ENCODE measurements at regions not wholly inside any gene's neighbourhood (a gene's known extent, or its start where the extent isn't known, plus 50 kb on each side); places are given as distances from the start of the nearest gene placed in this dataset.

GRCh38 chr15:35195649-35196048 is 110.6 kb upstream of the NANOGP8 start:
- Histone ChIP-seq H3K27me3 (ENCODE audit: control insufficient read depth, insufficient read depth, low read length) (no peaks in the 10 kb centered on the region), H4K20me1 (ENCODE audit: control insufficient read depth, extremely low read depth, insufficient read depth, low read length) (no peaks in the 10 kb centered on the region), H3K79me2 (ENCODE audit: control insufficient read depth, insufficient read depth, low read length) (no peaks in the 10 kb centered on the region), H2AFZ (ENCODE audit: low read length) (no peak overlapping the region), H3K4me1 (ENCODE audit: control insufficient read depth, extremely low read depth, insufficient read depth, low read length) (no peaks in the 10 kb centered on the region), H3K27ac (ENCODE audit: insufficient read depth, low read length) (no peak overlapping the region), H3K9ac (ENCODE audit: insufficient read depth, low read length) (no peak overlapping the region), H3K9me3 (ENCODE audit: control insufficient read depth, insufficient read depth, low read depth, low read length) (no peaks in the 10 kb centered on the region), H3K36me3 (ENCODE audit: control insufficient read depth, insufficient read depth, low read length) (no peaks in the 10 kb centered on the region), H3K4me3 (replicated peaks in 1 of 4; ENCODE audit: control extremely low read depth in 1 of 4, insufficient read depth in 1 of 4, low read depth in 3 of 4, low read length in 4 of 4) (no peak overlapping the region), H3K4me2 (ENCODE audit: extremely low read depth, insufficient read depth, low read length) (no peak overlapping the region)
- TF ChIP-seq CTCF (conservative IDR thresholded peaks at IDR 0.05 in 1 of 2, IDR thresholded peaks at IDR 0.05 in 1 of 2; ENCODE audit: low read depth in 1 of 2, low read length in 2 of 2) = no peak
- TF ChIP-seq EZH2 (IDR thresholded peaks at IDR 0.05; ENCODE audit: low read length, missing control alignments) = no peak
- no peak for DNase-seq (ENCODE audit: low read depth in 2 of 2)

- Histone ChIP-seq H3K79me2 (ENCODE audit: control insufficient read depth, insufficient read depth, low read length) (no peaks in the 10 kb centered on the region), H3K4me2 (ENCODE audit: extremely low read depth, insufficient read depth, low read length) (no peak overlapping the region), H2AFZ (ENCODE audit: low read length) (no peak overlapping the region), H3K4me3 (replicated peaks in 1 of 4; ENCODE audit: control extremely low read depth in 1 of 4, insufficient read depth in 1 of 4, low read depth in 3 of 4, low read length in 4 of 4) (no peak overlapping the region), H4K20me1 (ENCODE audit: control insufficient read depth, extremely low read depth, insufficient read depth, low read length) (no peaks in the 10 kb centered on the region), H3K9me3 (ENCODE audit: control insufficient read depth, insufficient read depth, low read depth, low read length) (no peaks in the 10 kb centered on the region), H3K9ac (ENCODE audit: insufficient read depth, low read length) (no peak overlapping the region), H3K27me3 (ENCODE audit: control insufficient read depth, insufficient read depth, low read length) (no peaks in the 10 kb centered on the region), H3K4me1 (ENCODE audit: control insufficient read depth, extremely low read depth, insufficient read depth, low read length) (no peaks in the 10 kb centered on the region), H3K27ac (ENCODE audit: insufficient read depth, low read length) (no peak overlapping the region), H3K36me3 (ENCODE audit: control insufficient read depth, insufficient read depth, low read length) (no peaks in the 10 kb centered on the region)
- TF ChIP-seq EZH2 (IDR thresholded peaks at IDR 0.05; ENCODE audit: low read length, missing control alignments) = no peak
- TF ChIP-seq CTCF (conservative IDR thresholded peaks at IDR 0.05 in 1 of 2, IDR thresholded peaks at IDR 0.05 in 1 of 2; ENCODE audit: low read depth in 1 of 2, low read length in 2 of 2) = no peak
- DNase-seq (ENCODE audit: low read depth in 2 of 2) = no peak
These were observed 109.9 kb upstream of the NANOGP8 start for GRCh38 chr15:35195031-35195430.

- Histone ChIP-seq H3K9me3 (ENCODE audit: control insufficient read depth, insufficient read depth, low read depth, low read length) (no peaks in the 10 kb centered on the region), H3K27me3 (ENCODE audit: control insufficient read depth, insufficient read depth, low read length) (no peaks in the 10 kb centered on the region), H3K9ac (ENCODE audit: insufficient read depth, low read length) (no peak overlapping the region), H2AFZ (ENCODE audit: low read length) (no peak overlapping the region), H3K4me3 (replicated peaks in 1 of 4; ENCODE audit: control extremely low read depth in 1 of 4, insufficient read depth in 1 of 4, low read depth in 3 of 4, low read length in 4 of 4) (no peak overlapping the region), H3K79me2 (ENCODE audit: control insufficient read depth, insufficient read depth, low read length) (no peaks in the 10 kb centered on the region), H3K4me1 (ENCODE audit: control insufficient read depth, extremely low read depth, insufficient read depth, low read length) (no peaks in the 10 kb centered on the region), H3K36me3 (ENCODE audit: control insufficient read depth, insufficient read depth, low read length) (no peaks in the 10 kb centered on the region), H3K4me2 (ENCODE audit: extremely low read depth, insufficient read depth, low read length) (no peak overlapping the region), H3K27ac (ENCODE audit: insufficient read depth, low read length) (no peak overlapping the region), H4K20me1 (ENCODE audit: control insufficient read depth, extremely low read depth, insufficient read depth, low read length) (no peaks in the 10 kb centered on the region)
- DNase-seq (ENCODE audit: low read depth in 2 of 2) = peak in 1 of 2 donors; percentile 30
- TF ChIP-seq CTCF (conservative IDR thresholded peaks at IDR 0.05 in 1 of 2, IDR thresholded peaks at IDR 0.05 in 1 of 2; ENCODE audit: low read depth in 1 of 2, low read length in 2 of 2) (no peak), EZH2 (IDR thresholded peaks at IDR 0.05; ENCODE audit: low read length, missing control alignments) (no peak)
These were observed 109.2 kb upstream of the NANOGP8 start for GRCh38 chr15:35194296-35194695.
